ENCODE measurements at regions not wholly inside any gene's neighbourhood (a gene's known extent, or its start where the extent isn't known, plus 50 kb on each side); places are given as distances from the start of the nearest gene placed in this dataset.

- dilution Hi-C loops (cut with MboI; ENCODE audit: extremely low pct_ligation_motif_present, low sequenced_read_pairs) (no loop called here), intact Hi-C loops (cut with micrococcal nuclease) (loop anchor here (1.0 to 10.0 kb wide), 13 partner anchors 116 to 1264 kb away; no protein-coding TSS in a partner anchor)
- H3K79me2 ChIP-seq (ENCODE audit: control insufficient read depth, insufficient read depth, low read length): no peaks in the 10 kb centered on the region
- peaks cover 32% of the 10 kb centered on the region for H3K4me1 ChIP-seq (ENCODE audit: control insufficient read depth, extremely low read depth, insufficient read depth, low read length)
- DNase-seq (ENCODE audit: low read depth, low spot score) (peak; percentile 99), FAIRE-seq (peak; percentile 89)
- ChIA-PET POLR2A (interaction anchor here (1.9 kb wide), 1 partner anchor 547 kb away, joined by 7 read pairs; the partner anchor contains the start of gene SOX4), CTCF (interaction anchor here (1.2 kb wide), 2 partner anchors 28 to 294 kb away, joined by 4 to 6 read pairs; no protein-coding TSS in a partner anchor)
- H3K27me3 ChIP-seq (ENCODE audit: control insufficient read depth in 2 of 2, insufficient read depth in 2 of 2, low read length in 2 of 2): no peaks in the 10 kb centered on the region
- TF ChIP-seq EZH2 (IDR thresholded peaks at IDR 0.05; ENCODE audit: borderline replicate concordance, low read depth, low read length, severe bottlenecking) (no peak), CTCF (IDR thresholded peaks at IDR 0.05; ENCODE audit: extremely low read depth in 1 of 2, insufficient read depth in 1 of 2, low read depth in 1 of 2, low read length in 2 of 2) (no peak), FOS (IDR thresholded peaks at IDR 0.05; ENCODE audit: borderline replicate concordance, insufficient read depth, low read length) (peak; percentile 43), MAX (IDR thresholded peaks at IDR 0.05; ENCODE audit: insufficient read depth, insufficient read length) (no peak), GATA2 (IDR thresholded peaks at IDR 0.05; ENCODE audit: insufficient read depth, insufficient read length, low read depth, low read length) (peak; percentile 21), POLR2A (IDR thresholded peaks at IDR 0.05; ENCODE audit: low read depth, low read length) (peak; percentile 67), POLR2AphosphoS5 (IDR thresholded peaks at IDR 0.05; ENCODE audit: insufficient read depth, low read depth, low read length) (peak; percentile 94), MYC (IDR thresholded peaks at IDR 0.05; ENCODE audit: low read depth, low read length) (no peak), JUN (IDR thresholded peaks at IDR 0.05; ENCODE audit: borderline replicate concordance, insufficient read depth, insufficient read length, low read depth) (peak; percentile 57)
- no peak overlapping the region for H3K9ac ChIP-seq (replicated peaks; ENCODE audit: extremely low read depth, insufficient read depth, low read length)
- H3K9me1 ChIP-seq (replicated peaks; ENCODE audit: control insufficient read depth, extremely low read depth, insufficient read depth, low read length): no peaks in the 10 kb centered on the region
- H3K4me3 ChIP-seq (replicated peaks in 1 of 3; ENCODE audit: insufficient read depth in 1 of 3, low read depth in 1 of 3, low read length in 3 of 3): no peak overlapping the region
- no TSS peak for BruUV-seq (replicated peaks)
- H3K4me2 ChIP-seq (ENCODE audit: insufficient read depth, low read length): peak overlapping the region; percentile 4
- H3K9me3 ChIP-seq (replicated peaks; ENCODE audit: control insufficient read depth, insufficient read depth, low read length): no peaks in the 10 kb centered on the region
- H3K36me3 ChIP-seq (ENCODE audit: control insufficient read depth in 2 of 2, extremely low read depth in 1 of 2, insufficient read depth in 2 of 2, low read length in 2 of 2): no peaks in the 10 kb centered on the region
- H2AFZ ChIP-seq (ENCODE audit: low read depth, low read length): no peak overlapping the region
- H3K27ac ChIP-seq (ENCODE audit: insufficient read depth, low read depth, low read length): peak overlapping the region; percentile 59
- no peaks in the 10 kb centered on the region for H4K20me1 ChIP-seq (replicated peaks; ENCODE audit: control insufficient read depth, extremely low read depth, insufficient read depth, low read length)
These were observed 155.5 kb downstream of the PRL start for GRCh38 chr6:22141241-22141745.

Data from endothelial cell of umbilical vein (primary cell).